ENCODE measurements at regions not wholly inside any gene's neighbourhood (a gene's known extent, or its start where the extent isn't known, plus 50 kb on each side); places are given as distances from the start of the nearest gene placed in this dataset.

DNA sequence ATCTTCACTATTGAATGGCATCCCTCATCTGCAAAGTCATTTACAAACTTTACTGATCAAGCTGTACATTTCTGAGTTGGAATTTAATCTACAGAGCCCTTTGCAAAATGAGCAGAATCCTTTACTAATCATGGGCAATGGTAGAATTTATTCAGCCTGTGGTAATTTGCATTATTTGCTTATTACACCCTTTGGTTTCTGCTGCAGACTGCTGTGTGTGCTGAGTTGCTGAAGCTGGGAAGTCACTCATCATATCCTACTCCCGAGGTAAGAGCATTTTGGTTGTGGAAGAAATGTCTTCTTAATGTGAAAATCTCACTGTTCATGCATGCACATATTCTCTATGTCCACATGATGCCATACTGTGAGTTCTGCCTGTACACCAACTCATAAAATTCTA is 357.4 kb upstream of the SLC39A10 start (continued):
- TF ChIP-seq, protein P1, sequence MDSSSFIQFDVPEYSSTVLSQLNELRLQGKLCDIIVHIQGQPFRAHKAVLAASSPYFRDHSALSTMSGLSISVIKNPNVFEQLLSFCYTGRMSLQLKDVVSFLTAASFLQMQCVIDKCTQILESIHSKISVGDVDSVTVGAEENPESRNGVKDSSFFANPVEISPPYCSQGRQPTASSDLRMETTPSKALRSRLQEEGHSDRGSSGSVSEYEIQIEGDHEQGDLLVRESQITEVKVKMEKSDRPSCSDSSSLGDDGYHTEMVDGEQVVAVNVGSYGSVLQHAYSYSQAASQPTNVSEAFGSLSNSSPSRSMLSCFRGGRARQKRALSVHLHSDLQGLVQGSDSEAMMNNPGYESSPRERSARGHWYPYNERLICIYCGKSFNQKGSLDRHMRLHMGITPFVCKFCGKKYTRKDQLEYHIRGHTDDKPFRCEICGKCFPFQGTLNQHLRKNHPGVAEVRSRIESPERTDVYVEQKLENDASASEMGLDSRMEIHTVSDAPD (CRISPR knock-in tag; IDR thresholded peaks at IDR 0.05), result no peak
- no peak for TF ChIP-seq YEATS4 (CRISPR knock-in tag; IDR thresholded peaks at IDR 0.05; ENCODE audit: borderline replicate concordance)
- no peak for TF ChIP-seq SIX4 (CRISPR knock-in tag; IDR thresholded peaks at IDR 0.05)
- TF ChIP-seq, protein P2, sequence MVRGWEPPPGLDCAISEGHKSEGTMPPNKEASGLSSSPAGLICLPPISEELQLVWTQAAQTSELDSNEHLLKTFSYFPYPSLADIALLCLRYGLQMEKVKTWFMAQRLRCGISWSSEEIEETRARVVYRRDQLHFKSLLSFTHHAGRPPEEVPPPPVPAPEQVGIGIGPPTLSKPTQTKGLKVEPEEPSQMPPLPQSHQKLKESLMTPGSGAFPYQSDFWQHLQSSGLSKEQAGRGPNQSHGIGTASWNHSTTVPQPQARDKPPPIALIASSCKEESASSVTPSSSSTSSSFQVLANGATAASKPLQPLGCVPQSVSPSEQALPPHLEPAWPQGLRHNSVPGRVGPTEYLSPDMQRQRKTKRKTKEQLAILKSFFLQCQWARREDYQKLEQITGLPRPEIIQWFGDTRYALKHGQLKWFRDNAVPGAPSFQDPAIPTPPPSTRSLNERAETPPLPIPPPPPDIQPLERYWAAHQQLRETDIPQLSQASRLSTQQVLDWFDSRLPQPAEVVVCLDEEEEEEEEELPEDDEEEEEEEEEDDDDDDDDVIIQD (CRISPR knock-in tag; IDR thresholded peaks at IDR 0.05; ENCODE audit: low read depth), result no peak
- no peak for TF ChIP-seq RAD51 (IDR thresholded peaks at IDR 0.05; ENCODE audit: borderline replicate concordance)
- TF ChIP-seq, protein P3, sequence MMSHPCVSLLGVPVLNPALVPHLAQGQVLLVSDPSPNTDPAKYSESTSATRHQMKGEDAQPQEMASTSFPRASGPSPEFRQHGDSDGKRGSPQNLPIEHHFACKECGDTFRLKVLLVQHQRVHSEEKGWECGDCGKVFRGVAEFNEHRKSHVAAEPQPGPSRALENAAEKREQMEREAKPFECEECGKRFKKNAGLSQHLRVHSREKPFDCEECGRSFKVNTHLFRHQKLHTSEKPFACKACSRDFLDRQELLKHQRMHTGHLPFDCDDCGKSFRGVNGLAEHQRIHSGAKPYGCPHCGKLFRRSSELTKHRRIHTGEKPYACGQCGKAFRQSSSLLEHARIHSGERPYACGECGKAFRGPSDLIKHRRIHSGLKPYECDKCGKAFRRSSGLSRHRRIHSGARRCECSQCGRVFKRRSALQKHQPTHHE (CRISPR knock-in tag; IDR thresholded peaks at IDR 0.05; ENCODE audit: borderline replicate concordance), result no peak
- TF ChIP-seq ZZZ3 (CRISPR knock-in tag; IDR thresholded peaks at IDR 0.05; ENCODE audit: borderline replicate concordance), result no peak

DNA sequence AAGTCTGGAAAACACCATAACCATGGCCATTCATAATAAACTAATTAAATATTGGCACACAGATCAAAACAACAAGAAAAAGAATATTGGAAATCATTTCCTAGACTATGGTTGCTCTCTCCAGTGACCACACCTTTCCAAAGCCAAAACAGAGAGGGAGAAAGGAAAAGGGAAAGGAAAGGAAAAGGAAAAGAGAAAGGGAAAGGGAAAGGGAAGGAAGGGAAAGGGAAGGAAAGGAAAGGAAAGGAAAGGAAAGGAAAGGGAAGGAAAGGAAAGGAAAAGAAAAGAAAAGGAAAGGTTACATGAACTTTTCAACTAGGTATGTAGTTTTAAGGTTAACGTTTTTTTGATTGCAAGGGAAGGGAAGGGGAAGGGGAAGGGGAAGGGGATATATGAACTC is 360.5 kb upstream of the SLC39A10 start:
- ATAC-seq (no peak), FAIRE-seq (no peak), DNase-seq (ENCODE audit: low spot score) (no peak)
- H3K4me1 ChIP-seq (ENCODE audit: insufficient read depth, low read length), result no peaks in the 10 kb centered on the region
- H3K9ac ChIP-seq (ENCODE audit: insufficient read depth, low read depth, low read length), result no peak overlapping the region
- intact Hi-C loops (cut with micrococcal nuclease; ENCODE audit: unreplicated experiment), result no loop called here
- WGBS (ENCODE audit: low lambda C conversion rate), result 0% methylated on average over 1 of the region's 1 CpG
- no peaks in the 10 kb centered on the region for H3K27me3 ChIP-seq (ENCODE audit: control insufficient read depth in 1 of 2, insufficient read depth in 2 of 2, low read length in 2 of 2)
- TF ChIP-seq DNMT3B (CRISPR knock-in tag; conservative IDR thresholded peaks at IDR 0.05) (no peak), POGZ (CRISPR knock-in tag; IDR thresholded peaks at IDR 0.05) (no peak), CBX5 (CRISPR knock-in tag; IDR thresholded peaks at IDR 0.05; ENCODE audit: borderline replicate concordance) (no peak), GATA4 (IDR thresholded peaks at IDR 0.05; ENCODE audit: borderline replicate concordance, low read depth) (no peak), ATRX (CRISPR knock-in tag; IDR thresholded peaks at IDR 0.05; ENCODE audit: borderline replicate concordance) (no peak), SNAPC2 (CRISPR knock-in tag; IDR thresholded peaks at IDR 0.05) (no peak)
- TF ChIP-seq, protein P4, sequence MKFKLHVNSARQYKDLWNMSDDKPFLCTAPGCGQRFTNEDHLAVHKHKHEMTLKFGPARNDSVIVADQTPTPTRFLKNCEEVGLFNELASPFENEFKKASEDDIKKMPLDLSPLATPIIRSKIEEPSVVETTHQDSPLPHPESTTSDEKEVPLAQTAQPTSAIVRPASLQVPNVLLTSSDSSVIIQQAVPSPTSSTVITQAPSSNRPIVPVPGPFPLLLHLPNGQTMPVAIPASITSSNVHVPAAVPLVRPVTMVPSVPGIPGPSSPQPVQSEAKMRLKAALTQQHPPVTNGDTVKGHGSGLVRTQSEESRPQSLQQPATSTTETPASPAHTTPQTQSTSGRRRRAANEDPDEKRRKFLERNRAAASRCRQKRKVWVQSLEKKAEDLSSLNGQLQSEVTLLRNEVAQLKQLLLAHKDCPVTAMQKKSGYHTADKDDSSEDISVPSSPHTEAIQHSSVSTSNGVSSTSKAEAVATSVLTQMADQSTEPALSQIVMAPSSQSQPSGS (CRISPR knock-in tag; IDR thresholded peaks at IDR 0.05), result no peak
- H3K27ac ChIP-seq (ENCODE audit: extremely low read length, insufficient read depth, low read length), result no peak overlapping the region
- H3K4me2 ChIP-seq (ENCODE audit: low read depth, low read length), result no peak overlapping the region
- H3K79me2 ChIP-seq (ENCODE audit: insufficient read depth, low read length), result no peaks in the 10 kb centered on the region
- H3K36me3 ChIP-seq (replicated peaks in 1 of 2; ENCODE audit: control insufficient read depth in 1 of 2, insufficient read depth in 2 of 2, low read length in 2 of 2), result no peaks in the 10 kb centered on the region
- H2AFZ ChIP-seq (ENCODE audit: low read length), result no peak overlapping the region
- in situ Hi-C loops (cut with HindIII; ENCODE audit: extremely low pct_ligation_motif_present, low pct_unique_long_range_greater_than_20kb), result no loop called here
- no TSS peak for BruUV-seq (replicated peaks)
- H3K4me3 ChIP-seq (replicated peaks in 1 of 3; ENCODE audit: insufficient read depth in 1 of 3, low read depth in 2 of 3, low read length in 3 of 3), result no peak overlapping the region
- H3K9me3 ChIP-seq (ENCODE audit: low read length), result peaks cover 5% of the 10 kb centered on the region; the same call in 1 of the 2 replicates
- ChIA-PET CTCF (ENCODE audit: low intra/inter-chr PET ratio, low total read pairs) (no interaction called here), POLR2A (no interaction called here)
- no peaks in the 10 kb centered on the region for H4K20me1 ChIP-seq (ENCODE audit: insufficient read depth, low read length)
